ENCODE measurements at regions not wholly inside any gene's neighbourhood (a gene's known extent, or its start where the extent isn't known, plus 50 kb on each side); places are given as distances from the start of the nearest gene placed in this dataset.

DNA sequence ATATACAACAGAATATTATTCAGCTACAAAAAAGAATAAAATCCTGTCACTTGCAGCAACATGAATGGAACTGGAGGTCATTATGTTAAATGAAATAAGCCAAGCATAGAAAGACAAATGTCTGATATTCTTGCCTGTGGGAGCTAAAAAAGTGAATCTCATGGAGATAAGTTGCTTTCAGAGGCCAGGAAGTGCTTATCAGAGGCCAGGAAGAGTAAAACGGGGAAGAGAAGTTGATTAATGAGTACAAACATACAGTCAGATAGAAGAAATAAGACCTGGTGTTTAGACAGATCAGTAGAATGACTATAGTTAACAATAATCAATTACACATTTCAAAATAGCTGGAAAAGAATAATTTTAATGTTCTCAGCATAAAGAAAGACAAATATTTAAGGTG lies 54.4 kb upstream of the CPHXL start:
- no peak for DNase-seq
- Histone ChIP-seq H3K4me3 (no peak overlapping the region), H3K36me3 (no peaks in the 10 kb centered on the region), H3K27me3 (no peaks in the 10 kb centered on the region; the same call in 1 of the 2 replicates), H3K9me3 (no peaks in the 10 kb centered on the region)

DNA sequence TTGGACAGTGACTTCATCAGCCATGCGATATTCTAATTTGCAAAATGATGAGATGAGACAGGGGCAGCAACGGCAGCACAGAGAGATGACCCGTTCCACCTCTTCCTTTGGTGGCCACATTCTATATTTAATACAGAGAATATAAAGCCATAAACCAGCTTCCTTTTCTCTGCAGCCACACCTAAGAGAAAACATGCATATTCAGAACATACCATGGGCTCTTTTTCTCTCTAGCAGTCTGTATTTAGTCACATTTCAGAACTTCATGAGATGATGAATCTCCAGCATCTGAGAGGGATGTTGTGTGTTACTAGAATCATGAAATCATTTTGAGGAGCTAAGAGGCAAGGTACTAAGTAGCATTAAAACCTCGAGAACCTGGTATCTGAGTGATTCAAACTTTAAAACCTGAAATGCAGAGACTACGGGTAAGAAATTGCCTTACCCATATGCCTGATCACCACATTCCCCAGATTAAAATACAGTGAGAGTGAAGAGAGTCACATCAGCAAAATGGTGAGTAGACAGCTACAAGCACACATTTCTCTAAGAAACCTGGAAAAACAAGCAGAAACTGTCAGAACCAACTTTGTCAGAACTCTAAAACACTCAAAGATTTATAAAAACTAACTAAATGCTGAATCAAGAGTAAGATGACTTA lies 55.5 kb upstream of the CPHXL start:
- DNase-seq, result no peak

DNA sequence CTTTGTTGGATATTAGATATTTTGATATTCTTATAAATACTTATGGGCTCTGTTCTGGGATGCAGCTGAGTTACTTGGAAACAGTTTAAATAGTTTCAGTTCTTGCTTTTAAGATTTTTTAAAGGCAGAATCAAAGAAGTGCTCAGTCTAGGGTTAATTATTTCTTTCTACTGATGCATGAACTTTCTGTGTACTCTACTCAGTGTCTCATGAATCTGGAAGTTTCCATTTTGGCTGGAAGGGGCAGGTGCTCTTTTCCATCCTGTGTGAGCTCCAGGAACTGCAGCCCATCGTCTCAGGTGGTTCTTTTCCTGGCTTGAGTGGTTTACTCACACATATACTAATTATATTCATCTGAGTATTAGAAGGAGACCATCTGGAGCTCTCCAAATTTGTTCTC lies 61.1 kb upstream of the CPHXL start:
- Histone ChIP-seq H3K36me3 (no peaks in the 10 kb centered on the region), H3K4me3 (no peak overlapping the region), H3K27me3 (no peaks in the 10 kb centered on the region), H3K9me3 (no peaks in the 10 kb centered on the region)
- no peak for DNase-seq

More for the DNA sequence above, 55.5 kb upstream of the CPHXL start:
- H3K9me3 ChIP-seq, result no peaks in the 10 kb centered on the region
- H3K36me3 ChIP-seq, result no peaks in the 10 kb centered on the region
- H3K27me3 ChIP-seq, result no peaks in the 10 kb centered on the region; the same call in 1 of the 2 replicates
- no peak overlapping the region for H3K4me3 ChIP-seq

DNA sequence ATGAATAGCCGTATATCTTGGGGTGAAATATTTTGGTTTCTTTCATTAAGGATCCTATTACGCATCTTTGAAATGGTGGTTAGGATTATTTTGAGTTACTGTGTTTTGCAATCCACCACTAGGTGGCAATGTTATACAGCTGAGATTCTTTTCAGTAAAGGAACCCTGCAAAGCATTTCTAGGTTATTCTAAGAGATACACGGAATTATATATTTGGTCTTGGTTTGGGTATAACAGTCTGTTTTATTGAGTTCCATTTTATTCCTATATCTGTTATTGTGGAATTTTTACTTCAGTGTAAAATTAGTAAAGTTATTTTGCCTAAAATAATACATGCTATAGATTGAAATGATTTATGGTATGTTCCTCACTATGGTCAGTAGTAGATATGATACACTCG lies 62.9 kb upstream of the CPHXL start:
- Histone ChIP-seq H3K9me3 (no peaks in the 10 kb centered on the region), H3K36me3 (no peaks in the 10 kb centered on the region), H3K27me3 (no peaks in the 10 kb centered on the region), H3K4me3 (no peak overlapping the region)
- DNase-seq, result no peak

DNA sequence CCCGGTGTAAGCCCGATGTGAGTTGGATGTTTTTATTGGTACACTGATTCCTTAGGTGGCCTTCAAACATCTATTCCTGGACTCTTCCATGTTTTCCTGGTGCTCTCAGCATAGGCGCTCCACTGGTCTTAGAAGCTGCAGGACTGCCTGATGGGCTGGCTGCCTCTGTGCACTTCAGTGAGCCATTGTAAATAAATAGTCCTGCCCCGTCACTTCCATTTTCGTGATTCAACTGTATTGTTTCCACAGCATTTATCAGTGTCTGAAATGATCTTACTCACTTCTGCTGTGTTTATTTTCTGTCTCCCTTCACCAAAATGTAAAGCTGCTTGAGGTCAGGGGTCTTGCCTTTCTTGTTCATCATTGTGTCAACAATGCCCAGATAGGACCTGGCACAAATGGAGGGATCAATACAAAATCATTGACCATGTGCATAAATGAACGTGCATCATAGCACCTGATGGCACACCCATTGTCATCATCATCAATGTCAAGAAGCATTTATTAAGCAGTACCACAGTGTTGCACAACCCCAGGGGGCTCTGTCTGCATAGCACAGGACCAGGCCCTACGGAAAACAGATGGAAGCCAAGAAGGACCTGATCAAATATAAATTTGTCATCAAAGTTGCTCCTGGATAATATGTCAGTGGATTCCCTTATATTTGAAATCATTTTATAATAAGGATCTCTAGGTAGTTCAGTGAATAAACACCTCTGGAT lies 66.6 kb upstream of the CPHXL start:
- DNase-seq, result no peak
- no peak overlapping the region for H3K4me3 ChIP-seq
- no peaks in the 10 kb centered on the region for H3K36me3 ChIP-seq
- H3K27me3 ChIP-seq, result no peaks in the 10 kb centered on the region
- H3K9me3 ChIP-seq, result no peaks in the 10 kb centered on the region

DNA sequence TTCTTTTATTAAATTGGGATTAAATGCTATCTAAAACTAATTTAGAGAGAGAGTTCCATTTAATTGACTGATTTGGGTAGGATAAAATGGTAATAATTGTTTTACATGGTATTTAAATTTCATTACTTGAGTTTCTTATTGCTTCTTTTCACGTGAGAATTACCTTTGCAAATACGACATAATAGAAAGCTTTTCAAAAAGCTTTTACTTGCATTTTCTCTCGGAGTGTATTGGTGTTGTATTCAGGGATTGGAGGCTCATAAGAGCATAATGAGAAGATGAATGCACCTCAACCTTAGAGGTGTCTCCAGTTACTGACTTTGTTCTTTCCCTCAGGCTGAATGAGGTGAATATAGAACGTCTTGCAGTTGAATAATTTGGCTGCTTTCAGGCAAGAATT lies 67.4 kb upstream of the CPHXL start:
- Histone ChIP-seq H3K4me3 (no peak overlapping the region), H3K9me3 (no peaks in the 10 kb centered on the region), H3K36me3 (no peaks in the 10 kb centered on the region), H3K27me3 (no peaks in the 10 kb centered on the region)
- DNase-seq, result no peak

DNA sequence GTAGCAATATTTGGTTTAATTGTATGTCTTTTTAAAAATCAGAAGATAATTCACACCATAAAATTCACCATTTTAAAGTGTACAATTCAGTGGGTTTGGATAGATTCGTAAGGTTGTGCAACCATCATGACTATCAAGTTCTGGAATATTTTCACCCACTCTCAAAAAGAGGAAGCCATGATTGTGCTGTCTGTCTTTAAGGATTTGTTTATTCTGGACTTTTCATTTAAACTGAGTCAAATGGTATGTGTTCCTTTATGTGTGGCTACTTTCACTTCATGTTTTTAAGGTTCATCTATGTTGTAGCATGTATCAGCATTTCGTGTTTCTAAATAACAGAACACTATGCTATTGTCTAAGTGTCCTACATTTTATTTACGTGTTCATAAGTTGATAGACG lies 68.1 kb upstream of the CPHXL start:
- H3K27me3 ChIP-seq, result no peaks in the 10 kb centered on the region

DNA sequence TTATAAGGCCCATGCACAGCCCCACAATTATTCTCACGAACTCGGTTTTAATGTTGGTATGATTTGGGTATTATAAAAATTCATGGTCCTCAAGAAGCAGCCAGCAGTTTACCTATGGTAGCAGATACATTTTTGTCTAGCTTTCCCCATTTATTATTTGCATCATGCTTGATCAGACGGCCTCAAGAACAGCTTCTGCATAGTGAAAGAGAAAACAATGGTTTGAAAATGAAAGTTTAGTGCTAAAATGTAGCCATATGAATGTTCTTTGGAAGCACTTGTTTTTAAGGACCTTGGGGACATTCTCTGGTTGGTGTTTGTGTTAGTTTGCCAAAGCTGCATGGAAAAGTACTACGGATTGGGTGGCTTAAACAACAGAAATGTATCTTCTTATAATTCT lies 72.4 kb upstream of the CPHXL start:
- Histone ChIP-seq H3K36me3 (no peaks in the 10 kb centered on the region), H3K9me3 (no peaks in the 10 kb centered on the region)

More for the DNA sequence above, 68.1 kb upstream of the CPHXL start:
- DNase-seq, result no peak
- no peaks in the 10 kb centered on the region for H3K9me3 ChIP-seq
- no peaks in the 10 kb centered on the region for H3K36me3 ChIP-seq
- no peak overlapping the region for H3K4me3 ChIP-seq

GRCh38 chr16:75801307-75801706 lies 75.0 kb upstream of the CPHXL start:
- DNase-seq, result no peak
- H3K9me3 ChIP-seq, result no peaks in the 10 kb centered on the region
- H3K36me3 ChIP-seq, result no peaks in the 10 kb centered on the region
- no peak overlapping the region for H3K4me3 ChIP-seq
- no peaks in the 10 kb centered on the region for H3K27me3 ChIP-seq

More for the DNA sequence above, 72.4 kb upstream of the CPHXL start:
- Histone ChIP-seq H3K4me3 (no peak overlapping the region), H3K27me3 (no peaks in the 10 kb centered on the region)
- no peak for DNase-seq

GRCh38 chr16:75803753-75804152 lies 77.5 kb upstream of the CPHXL start:
- no peaks in the 10 kb centered on the region for H3K9me3 ChIP-seq
- H3K36me3 ChIP-seq, result no peaks in the 10 kb centered on the region
- H3K4me3 ChIP-seq, result no peak overlapping the region
- H3K27me3 ChIP-seq, result no peaks in the 10 kb centered on the region
- no peak for DNase-seq

GRCh38 chr16:75804368-75804767 lies 78.1 kb upstream of the CPHXL start:
- Histone ChIP-seq H3K4me3 (no peak overlapping the region), H3K27me3 (no peaks in the 10 kb centered on the region), H3K36me3 (no peaks in the 10 kb centered on the region), H3K9me3 (no peaks in the 10 kb centered on the region)
- no peak for DNase-seq

- Histone ChIP-seq H3K9me3 (no peaks in the 10 kb centered on the region), H3K4me3 (no peak overlapping the region), H3K36me3 (no peaks in the 10 kb centered on the region), H3K27me3 (no peaks in the 10 kb centered on the region)
- DNase-seq, result no peak
Measured at GRCh38 chr16:75805946-75806345, 79.7 kb upstream of the CPHXL start.

DNA sequence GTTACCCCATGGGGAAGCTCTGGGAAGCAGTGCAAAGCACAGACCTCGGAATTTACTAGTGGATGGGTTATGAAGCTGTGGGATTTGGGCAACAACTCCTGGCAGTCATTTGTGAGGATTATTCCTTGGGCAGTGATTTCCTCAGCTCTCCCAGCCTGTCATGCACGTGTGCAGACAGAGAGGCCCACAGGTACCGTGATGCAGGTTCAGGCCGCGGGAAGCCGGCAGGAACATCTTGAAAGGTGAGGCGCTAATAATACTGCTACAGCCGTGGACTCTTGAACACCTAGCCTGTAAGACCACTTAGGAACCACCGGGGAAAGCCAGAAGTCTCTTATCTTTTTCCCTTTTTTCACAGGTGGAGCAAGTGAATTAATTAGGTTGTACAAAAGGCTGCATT lies 80.2 kb upstream of the CPHXL start:
- Histone ChIP-seq H3K27me3 (no peaks in the 10 kb centered on the region), H3K9me3 (no peaks in the 10 kb centered on the region), H3K4me3 (no peak overlapping the region), H3K36me3 (no peaks in the 10 kb centered on the region)
- no peak for DNase-seq

- H3K36me3 ChIP-seq, result no peaks in the 10 kb centered on the region
- no peak overlapping the region for H3K4me3 ChIP-seq
- no peaks in the 10 kb centered on the region for H3K9me3 ChIP-seq
- H3K27me3 ChIP-seq, result no peaks in the 10 kb centered on the region
- no peak for DNase-seq
Measured at GRCh38 chr16:75810342-75810741, 84.1 kb upstream of the CPHXL start.

DNA sequence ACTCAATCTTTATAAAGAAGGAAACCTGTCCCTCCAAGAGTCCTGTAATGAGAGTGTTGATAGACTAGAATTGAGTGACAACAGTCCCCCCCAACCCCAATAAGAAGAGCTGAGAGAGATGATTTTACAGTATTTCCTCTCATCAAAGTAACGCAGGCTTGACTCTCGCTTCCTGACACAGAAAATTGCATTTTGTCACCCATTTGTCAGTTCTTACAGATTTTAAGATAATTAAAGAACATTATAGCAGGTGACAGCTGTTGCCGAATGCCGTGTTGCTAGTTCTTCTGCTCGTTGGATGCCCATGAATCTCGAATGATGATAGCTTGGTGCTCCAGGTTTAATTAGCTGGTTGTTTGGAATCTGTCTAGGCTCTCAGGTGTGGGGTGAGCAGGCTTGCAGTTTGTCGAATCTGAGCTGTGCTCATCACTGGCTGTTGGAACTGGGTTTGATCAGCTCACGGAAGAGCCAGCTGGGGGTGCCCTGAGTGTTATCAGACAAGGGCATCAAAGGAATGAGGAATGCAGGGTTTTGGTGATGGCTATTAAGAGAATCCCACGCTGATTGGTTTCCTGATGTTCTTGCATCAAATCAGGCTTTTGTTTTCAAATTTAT lies 84.8 kb upstream of the CPHXL start:
- no peak for DNase-seq
- no peaks in the 10 kb centered on the region for H3K9me3 ChIP-seq

GRCh38 chr16:75818491-75818890 lies 92.2 kb upstream of the CPHXL start:
- no peak for DNase-seq
- Histone ChIP-seq H3K4me3 (no peak overlapping the region), H3K27me3 (no peaks in the 10 kb centered on the region), H3K36me3 (no peaks in the 10 kb centered on the region), H3K9me3 (no peaks in the 10 kb centered on the region)

More for the DNA sequence above, 84.8 kb upstream of the CPHXL start:
- no peak overlapping the region for H3K4me3 ChIP-seq
- H3K27me3 ChIP-seq, result no peaks in the 10 kb centered on the region
- no peaks in the 10 kb centered on the region for H3K36me3 ChIP-seq

DNA sequence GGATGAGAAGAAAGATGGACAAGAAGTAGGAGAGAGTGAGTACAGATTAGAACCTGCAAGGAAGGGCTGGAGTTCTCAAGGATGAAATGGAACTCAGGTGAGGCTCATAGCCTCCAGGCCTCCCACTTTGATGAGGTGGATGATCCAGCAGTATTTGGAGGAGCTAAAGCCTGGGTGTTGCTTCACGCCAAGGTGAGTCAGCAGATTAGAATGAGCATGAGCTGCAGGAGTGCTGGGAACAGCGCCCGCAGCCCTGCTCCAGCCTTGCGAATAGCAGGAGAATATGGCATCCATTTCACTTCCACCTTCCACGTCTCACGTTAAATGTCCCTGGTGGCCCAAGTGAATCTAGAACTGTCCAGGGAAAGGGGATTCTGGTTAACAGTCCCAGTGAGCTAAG lies 94.4 kb upstream of the CPHXL start:
- no peak overlapping the region for H3K4me3 ChIP-seq
- DNase-seq, result no peak
- H3K27me3 ChIP-seq, result no peaks in the 10 kb centered on the region
- H3K36me3 ChIP-seq, result no peaks in the 10 kb centered on the region
- H3K9me3 ChIP-seq, result no peaks in the 10 kb centered on the region

DNA sequence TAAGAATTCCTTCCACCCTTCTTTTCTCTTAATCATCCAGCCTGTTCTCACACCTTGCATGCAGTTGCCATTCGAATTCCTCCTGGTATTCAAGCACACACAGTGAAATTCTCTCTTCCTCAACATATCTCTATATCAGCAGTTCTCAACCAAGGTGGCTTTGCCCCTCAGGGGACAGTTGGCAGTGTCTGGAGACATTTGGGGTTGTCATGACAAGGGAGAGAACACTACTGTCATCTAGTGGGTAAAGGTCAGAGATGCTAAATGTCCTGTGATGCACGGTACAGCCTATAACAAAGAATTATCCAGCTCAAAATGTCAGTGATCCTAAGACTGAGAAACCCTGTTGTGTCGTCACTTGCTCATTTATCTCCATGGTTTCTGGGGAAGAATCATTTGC lies 94.8 kb upstream of the CPHXL start:
- Histone ChIP-seq H3K9me3 (no peaks in the 10 kb centered on the region), H3K36me3 (no peaks in the 10 kb centered on the region), H3K4me3 (no peak overlapping the region), H3K27me3 (no peaks in the 10 kb centered on the region)
- DNase-seq, result no peak
